HepG2 (cell line): ENCODE measurements at regions not wholly inside any gene's neighbourhood (a gene's known extent, or its start where the extent isn't known, plus 50 kb on each side); places are given as distances from the start of the nearest gene placed in this dataset.

Experiments
- GATAD1 ChIP-seq: IDR thresholded peaks from 2 replicates; pipeline ENCODE4 v1.6.1; 2016; ENCODE audit warnings: missing genetic modification reagents, missing compliant biosample characterization
- GZF1 ChIP-seq: sonication (generic); formaldehyde crosslinking; IDR thresholded peaks from 2 replicates; pipeline ENCODE4 v1.5.1; 2020; ENCODE audit warnings: mild to moderate bottlenecking, missing genetic modification reagents
- HMG20B ChIP-seq: conservative IDR thresholded peaks from 2 replicates; pipeline ENCODE4 v1.6.1; 2016; ENCODE audit warnings: missing genetic modification reagents, missing compliant biosample characterization
- HMGXB3 ChIP-seq: sonication (generic); formaldehyde crosslinking; IDR thresholded peaks from 2 replicates; pipeline ENCODE4 v1.4.0; 2020; ENCODE audit warnings: missing genetic modification reagents, borderline replicate concordance
- SIN3A ChIP-seq: IDR thresholded peaks from 2 replicates; pipeline ENCODE4 v1.6.1; 2011; ENCODE audit warnings: low read depth, mild to moderate bottlenecking, control low read depth, low read length, borderline replicate concordance
- STAT6 ChIP-seq: sonication (generic); formaldehyde crosslinking; IDR thresholded peaks from 2 replicates; pipeline ENCODE4 v1.4.0; 2020; ENCODE audit warnings: missing genetic modification reagents, mild to moderate bottlenecking, borderline replicate concordance
- TOPORS ChIP-seq: sonication (generic); formaldehyde crosslinking; IDR thresholded peaks from 2 replicates; pipeline ENCODE4 v1.8.0; 2023; ENCODE audit warnings: mild to moderate bottlenecking, missing genetic modification reagents
- ZBED4 ChIP-seq: sonication (generic); formaldehyde crosslinking; IDR thresholded peaks from 2 replicates; pipeline ENCODE4 v1.4.0; 2020; ENCODE audit warnings: missing genetic modification reagents, borderline replicate concordance
- ZBTB25 ChIP-seq: IDR thresholded peaks from 2 replicates; pipeline ENCODE4 v1.6.1; 2018; ENCODE audit warnings: missing genetic modification reagents
- ZBTB39 ChIP-seq: sonication (generic); formaldehyde crosslinking; IDR thresholded peaks from 2 replicates; pipeline ENCODE4 v1.5.0; 2020; ENCODE audit warnings: missing genetic modification reagents

GRCh38 chr6:63391203-63391970, 71.6 kb upstream of the LGSN start (continued):
- TF ChIP-seq HMGXB3 (peak; percentile 97), STAT6 (CRISPR knock-in tag) (peak; percentile 90; the same call in 1 of the 2 replicates), HMG20B (CRISPR knock-in tag) (peak; percentile 97), GZF1 (CRISPR knock-in tag) (peak; percentile 91; the same call in 1 of the 2 replicates), ZBTB25 (CRISPR knock-in tag) (peak; percentile 93), ZBTB39 (CRISPR knock-in tag) (0 out of 2 replicates have a peak, but pooled peaks have one; percentile 11), SIN3A (no peak), TOPORS (CRISPR knock-in tag) (peak; percentile 97), ZBED4 (peak; percentile 69; the same call in 1 of the 2 replicates), GATAD1 (CRISPR knock-in tag) (peak; percentile 81)
